Ovary (tissue), 3 donors: ENCODE measurements at regions not wholly inside any gene's neighbourhood (a gene's known extent, or its start where the extent isn't known, plus 50 kb on each side); places are given as distances from the start of the nearest gene placed in this dataset.

Experiments
- CTCF ChIP-seq, 3 donors: fragments of 450-650 bp in 2 of 3; fragments of 200-600 bp in 1 of 3; IDR thresholded peaks; one replicate each; pipeline versions ENCODE4 v1.5.1 to v1.8.0; 2016 to 2022; ENCODE audit warnings: antibody characterized with exemption in 3 of 3, mild to moderate bottlenecking in 1 of 3
- POLR2A ChIP-seq: fragments of 450-650 bp; IDR thresholded peaks from one replicate; pipeline ENCODE4 v1.6.1; 2017; ENCODE audit warnings: antibody characterized with exemption, mild to moderate bottlenecking, moderate library complexity
- donor health status: DM: no; HTN: no; CAD: no.

GRCh38 chr11:88390254-88390653, 52.7 kb upstream of the CTSC start:
- TF ChIP-seq CTCF (IDR thresholded peaks at IDR 0.05) = no peak
- no peak for TF ChIP-seq POLR2A
